D341Med (cell line): ENCODE measurements at regions not wholly inside any gene's neighbourhood (a gene's known extent, or its start where the extent isn't known, plus 50 kb on each side); places are given as distances from the start of the nearest gene placed in this dataset.
A peak's percentile ranks its signal among the peaks of the same experiment; 100 is the strongest.
"Not testable (repeated sequence)": the region's sequence is repeated elsewhere in the genome, so short reads cannot be mapped to it uniquely, and the experiment has no call there.

Source experiments
- DNase-seq: peaks from one replicate; pipeline ENCODE4 v3.0.0; 2012; ENCODE audit warnings: low spot score

GRCh38 chr5:39968381-39968780 is 543.6 kb upstream of the DAB2 start:
- no peak for DNase-seq

GRCh38 chr5:39955156-39955555 is 530.4 kb upstream of the DAB2 start:
- no peak for DNase-seq

GRCh38 chr5:39951070-39951469 is 526.3 kb upstream of the DAB2 start:
- no peak for DNase-seq

- peak; percentile 60 for DNase-seq
Measured at GRCh38 chr5:39948867-39949468, 524.2 kb upstream of the DAB2 start.

GRCh38 chr5:39948341-39948740 is 523.6 kb upstream of the DAB2 start:
- DNase-seq, result no peak

- no peak for DNase-seq
Measured at GRCh38 chr5:39947657-39948056, 522.9 kb upstream of the DAB2 start.

GRCh38 chr5:39946356-39947045 is 521.7 kb upstream of the DAB2 start:
- DNase-seq, result no peak

- DNase-seq, result no peak
Measured at GRCh38 chr5:39945870-39946269, 521.1 kb upstream of the DAB2 start.

GRCh38 chr5:39943811-39944210 is 519.0 kb upstream of the DAB2 start:
- no peak for DNase-seq

- no peak for DNase-seq
Measured at GRCh38 chr5:39942606-39943005, 517.8 kb upstream of the DAB2 start.

GRCh38 chr5:39941416-39941815 is 516.6 kb upstream of the DAB2 start:
- DNase-seq, result no peak

GRCh38 chr5:39934830-39935229 is 510.1 kb upstream of the DAB2 start:
- DNase-seq, result no peak

GRCh38 chr5:39933061-39933460 is 508.3 kb upstream of the DAB2 start:
- DNase-seq, result no peak

GRCh38 chr5:39928709-39929108 is 503.9 kb upstream of the DAB2 start:
- no peak for DNase-seq

- DNase-seq, result no peak
Measured at GRCh38 chr5:39919876-39920275, 495.1 kb upstream of the DAB2 start.

- DNase-seq, result no peak
Measured at GRCh38 chr5:39912906-39913305, 488.1 kb upstream of the DAB2 start.

- not testable (repeated sequence) for DNase-seq
Measured at GRCh38 chr5:39907267-39907951, 482.6 kb upstream of the DAB2 start.

GRCh38 chr5:39906146-39906545 is 481.4 kb upstream of the DAB2 start:
- no peak for DNase-seq

GRCh38 chr5:39905356-39905755 is 480.6 kb upstream of the DAB2 start:
- DNase-seq, result no peak

- DNase-seq, result no peak
Measured at GRCh38 chr5:39902626-39903025, 477.8 kb upstream of the DAB2 start.

- DNase-seq, result no peak
Measured at GRCh38 chr5:39898731-39899130, 474.0 kb upstream of the DAB2 start.

- no peak for DNase-seq
Measured at GRCh38 chr5:39896706-39897105, 471.9 kb upstream of the DAB2 start.

- DNase-seq, result no peak
Measured at GRCh38 chr5:39896104-39896503, 471.3 kb upstream of the DAB2 start.

GRCh38 chr5:39892708-39893107 is 467.9 kb upstream of the DAB2 start:
- DNase-seq, result no peak
